GM18861 (cell line): ENCODE measurements at regions not wholly inside any gene's neighbourhood (a gene's known extent, or its start where the extent isn't known, plus 50 kb on each side); places are given as distances from the start of the nearest gene placed in this dataset.

ENCODE experiments used
- ATAC-seq: cut with Tn5 transposase; IDR thresholded peaks from one replicate; pipeline ENCODE4 v1.9.1; 2021; ENCODE audit not compliant: unreplicated experiment

GRCh38 chr7:34454381-34454780, 203.6 kb upstream of the NPSR1 start:
- no peak for ATAC-seq

GRCh38 chr7:34457329-34457728, 200.7 kb upstream of the NPSR1 start:
- ATAC-seq: no peak

- no peak for ATAC-seq
Observed at GRCh38 chr7:34463830-34464229, 194.2 kb upstream of the NPSR1 start.

GRCh38 chr7:34471844-34472243, 186.2 kb upstream of the NPSR1 start:
- no peak for ATAC-seq

- ATAC-seq: no peak
Observed at GRCh38 chr7:34486371-34486770, 171.6 kb upstream of the NPSR1 start.

GRCh38 chr7:34487391-34488115, 170.5 kb upstream of the NPSR1 start:
- no peak for ATAC-seq

- ATAC-seq: no peak
Observed at GRCh38 chr7:34488766-34489165, 169.3 kb upstream of the NPSR1 start.

- no peak for ATAC-seq
Observed at GRCh38 chr7:34491899-34492298, 166.1 kb upstream of the NPSR1 start.

- no peak for ATAC-seq
Observed at GRCh38 chr7:34493752-34494151, 164.3 kb upstream of the NPSR1 start.

GRCh38 chr7:34497153-34497777, 160.8 kb upstream of the NPSR1 start:
- ATAC-seq: no peak

- ATAC-seq: no peak
Observed at GRCh38 chr7:34501156-34501555, 156.9 kb upstream of the NPSR1 start.

- ATAC-seq: no peak
Observed at GRCh38 chr7:34507191-34507590, 150.8 kb upstream of the NPSR1 start.

- no peak for ATAC-seq
Observed at GRCh38 chr7:34523226-34523918, 134.6 kb upstream of the NPSR1 start.

GRCh38 chr7:34530259-34530658, 127.8 kb upstream of the NPSR1 start:
- ATAC-seq: no peak

GRCh38 chr7:34539003-34539402, 119.0 kb upstream of the NPSR1 start:
- ATAC-seq: no peak

- no peak for ATAC-seq
Observed at GRCh38 chr7:34544621-34545020, 113.4 kb upstream of the NPSR1 start.

- no peak for ATAC-seq
Observed at GRCh38 chr7:34550996-34551395, 107.0 kb upstream of the NPSR1 start.

GRCh38 chr7:34552502-34552901, 105.5 kb upstream of the NPSR1 start:
- ATAC-seq: no peak

- ATAC-seq: no peak
Observed at GRCh38 chr7:34558022-34558421, 100.0 kb upstream of the NPSR1 start.

- ATAC-seq: no peak
Observed at GRCh38 chr7:34564091-34564490, 93.9 kb upstream of the NPSR1 start.

- ATAC-seq: no peak
Observed at GRCh38 chr7:34567906-34568305, 90.1 kb upstream of the NPSR1 start.

GRCh38 chr7:34569975-34570699, 87.9 kb upstream of the NPSR1 start:
- no peak for ATAC-seq
